Spinal cord (tissue), 9 donors: ENCODE measurements at regions not wholly inside any gene's neighbourhood (a gene's known extent, or its start where the extent isn't known, plus 50 kb on each side); places are given as distances from the start of the nearest gene placed in this dataset.
A peak's percentile ranks its signal among the peaks of the same experiment; 100 is the strongest.

Experiments
- DNase-seq, 6 donors: peaks; one replicate each; pipeline versions ENCODE4 v3.0.0 to v3.0.0-alpha.2; 2013 to 2015; ENCODE audit warnings: low spot score in 6 of 6, low read depth in 4 of 6
- H3K27ac ChIP-seq: one replicate; pipeline ENCODE4 v1.5.1; 2013; ENCODE audit warnings: low read depth, low read length, control low read depth
- H3K27me3 ChIP-seq: one replicate; pipeline ENCODE4 v1.6.1; 2013; ENCODE audit warnings: low read length; ENCODE audit not compliant: control insufficient read depth, insufficient read depth
- H3K36me3 ChIP-seq: one replicate; pipeline ENCODE4 v1.6.1; 2013; ENCODE audit warnings: low read length; ENCODE audit not compliant: control insufficient read depth, insufficient read depth
- H3K4me1 ChIP-seq: one replicate; pipeline ENCODE4 v1.6.1; 2013; ENCODE audit warnings: low read length; ENCODE audit not compliant: control insufficient read depth, insufficient read depth
- H3K4me3 ChIP-seq: one replicate; pipeline ENCODE4 v1.5.1; 2013; ENCODE audit warnings: low read depth, low read length, control low read depth
- H3K9me3 ChIP-seq: one replicate; pipeline ENCODE4 v1.6.1; 2013; ENCODE audit warnings: low read length; ENCODE audit not compliant: control insufficient read depth, insufficient read depth
- WGBS: methylation state at CpG from one replicate; pipeline ENCODE4 v1.1.5; 2013; ENCODE audit warnings: missing lambda C conversion rate; ENCODE audit not compliant: insufficient coverage; 5-methylcytosine and 5-hydroxymethylcytosine counted together
- donor health status: healthy.

- no peaks in the 10 kb centered on the region for H3K4me1 ChIP-seq
- no peaks in the 10 kb centered on the region for H3K27me3 ChIP-seq
- DNase-seq, result no peak
- H3K9me3 ChIP-seq, result no peaks in the 10 kb centered on the region
- H3K27ac ChIP-seq, result no peak overlapping the region
- no peaks in the 10 kb centered on the region for H3K36me3 ChIP-seq
- H3K4me3 ChIP-seq, result no peak overlapping the region
- 10% methylated on average over 1 of the region's 1 CpG for WGBS
Measured at GRCh38 chr10:84921701-84922100, 593.3 kb downstream of the CCSER2 start.

- Histone ChIP-seq H3K4me1 (no peaks in the 10 kb centered on the region), H3K36me3 (no peaks in the 10 kb centered on the region), H3K27ac (no peak overlapping the region), H3K9me3 (no peaks in the 10 kb centered on the region), H3K27me3 (no peaks in the 10 kb centered on the region), H3K4me3 (no peak overlapping the region)
- 89% methylated on average over 2 of the region's 2 CpGs for WGBS
- DNase-seq, result no peak
Measured at GRCh38 chr10:84924131-84924530, 595.7 kb downstream of the CCSER2 start.

- no peak for DNase-seq
- H3K4me3 ChIP-seq, result no peak overlapping the region
- H3K27me3 ChIP-seq, result no peaks in the 10 kb centered on the region
- no peaks in the 10 kb centered on the region for H3K4me1 ChIP-seq
- no peaks in the 10 kb centered on the region for H3K36me3 ChIP-seq
- H3K9me3 ChIP-seq, result no peaks in the 10 kb centered on the region
- H3K27ac ChIP-seq, result no peak overlapping the region
Measured at GRCh38 chr10:84925495-84925894, 597.1 kb downstream of the CCSER2 start.

GRCh38 chr10:84933402-84933801 is 605.0 kb downstream of the CCSER2 start:
- no peak overlapping the region for H3K27ac ChIP-seq
- H3K4me1 ChIP-seq, result no peaks in the 10 kb centered on the region
- 87% methylated on average over 5 of the region's 7 CpGs for WGBS

GRCh38 chr10:84935772-84936171 is 607.4 kb downstream of the CCSER2 start:
- Histone ChIP-seq H3K27me3 (no peaks in the 10 kb centered on the region), H3K27ac (no peak overlapping the region), H3K4me3 (no peak overlapping the region), H3K36me3 (no peaks in the 10 kb centered on the region), H3K4me1 (no peaks in the 10 kb centered on the region), H3K9me3 (no peaks in the 10 kb centered on the region)
- no peak for DNase-seq
- WGBS, result 96% methylated on average over 3 of the region's 3 CpGs

More at GRCh38 chr10:84933402-84933801, 605.0 kb downstream of the CCSER2 start:
- DNase-seq, result no peak
- Histone ChIP-seq H3K4me3 (no peak overlapping the region), H3K36me3 (no peaks in the 10 kb centered on the region), H3K27me3 (no peaks in the 10 kb centered on the region), H3K9me3 (no peaks in the 10 kb centered on the region)

- Histone ChIP-seq H3K27ac (no peak overlapping the region), H3K4me3 (no peak overlapping the region), H3K9me3 (no peaks in the 10 kb centered on the region), H3K27me3 (no peaks in the 10 kb centered on the region), H3K4me1 (no peaks in the 10 kb centered on the region), H3K36me3 (no peaks in the 10 kb centered on the region)
- 90% methylated on average over 2 of the region's 4 CpGs for WGBS
- DNase-seq, result no peak
Measured at GRCh38 chr10:84938117-84938905, 609.9 kb downstream of the CCSER2 start.

GRCh38 chr10:84943541-84943940 is 615.2 kb downstream of the CCSER2 start:
- no peak overlapping the region for H3K27ac ChIP-seq
- H3K9me3 ChIP-seq, result no peaks in the 10 kb centered on the region
- no peak for DNase-seq
- H3K4me1 ChIP-seq, result no peaks in the 10 kb centered on the region
- H3K4me3 ChIP-seq, result no peak overlapping the region
- no peaks in the 10 kb centered on the region for H3K27me3 ChIP-seq
- WGBS, result no CpG with 5 or more reads among the region's 1 CpG
- no peaks in the 10 kb centered on the region for H3K36me3 ChIP-seq

- Histone ChIP-seq H3K27me3 (no peaks in the 10 kb centered on the region), H3K4me3 (no peak overlapping the region), H3K36me3 (no peaks in the 10 kb centered on the region), H3K27ac (no peak overlapping the region), H3K9me3 (no peaks in the 10 kb centered on the region), H3K4me1 (no peaks in the 10 kb centered on the region)
- DNase-seq, result peak in 1 of 6 donors; percentile 8
- no CpG with 5 or more reads among the region's 1 CpG for WGBS
Measured at GRCh38 chr10:84944187-84944586, 615.8 kb downstream of the CCSER2 start.

GRCh38 chr10:84945791-84946190 is 617.4 kb downstream of the CCSER2 start:
- no peaks in the 10 kb centered on the region for H3K36me3 ChIP-seq
- H3K4me3 ChIP-seq, result no peak overlapping the region
- no peak overlapping the region for H3K27ac ChIP-seq
- no peaks in the 10 kb centered on the region for H3K27me3 ChIP-seq
- peak in 2 of 6 donors; percentile 19 to 76 for DNase-seq
- WGBS, result 100% methylated on average over 1 of the region's 1 CpG
- H3K4me1 ChIP-seq, result no peaks in the 10 kb centered on the region
- no peaks in the 10 kb centered on the region for H3K9me3 ChIP-seq

GRCh38 chr10:84946904-84947303 is 618.5 kb downstream of the CCSER2 start:
- H3K36me3 ChIP-seq, result no peaks in the 10 kb centered on the region
- no peaks in the 10 kb centered on the region for H3K27me3 ChIP-seq
- WGBS, result no CpG with 5 or more reads among the region's 3 CpGs
- DNase-seq, result peak in 2 of 6 donors; percentile 65 to 78
- H3K4me3 ChIP-seq, result no peak overlapping the region
- H3K9me3 ChIP-seq, result no peaks in the 10 kb centered on the region
- H3K27ac ChIP-seq, result no peak overlapping the region
- H3K4me1 ChIP-seq, result no peaks in the 10 kb centered on the region
